T-helper 2 cell treated with Interferon-gamma antibody and Interleukin-4, amounts not matched to agents 100 ng/mL and 5 ng/mL, for 36 hours (primary cell): ENCODE measurements at regions not wholly inside any gene's neighbourhood (a gene's known extent, or its start where the extent isn't known, plus 50 kb on each side); places are given as distances from the start of the nearest gene placed in this dataset.
"Not testable (repeated sequence)": the region's sequence is repeated elsewhere in the genome, so short reads cannot be mapped to it uniquely, and the experiment has no call there.

Experiments used
- intact Hi-C: fragments of 100-400 bp; cut with micrococcal nuclease; formaldehyde crosslinking; loops from one replicate; pipeline ENCODE4 v1.15.1; 2023

DNA sequence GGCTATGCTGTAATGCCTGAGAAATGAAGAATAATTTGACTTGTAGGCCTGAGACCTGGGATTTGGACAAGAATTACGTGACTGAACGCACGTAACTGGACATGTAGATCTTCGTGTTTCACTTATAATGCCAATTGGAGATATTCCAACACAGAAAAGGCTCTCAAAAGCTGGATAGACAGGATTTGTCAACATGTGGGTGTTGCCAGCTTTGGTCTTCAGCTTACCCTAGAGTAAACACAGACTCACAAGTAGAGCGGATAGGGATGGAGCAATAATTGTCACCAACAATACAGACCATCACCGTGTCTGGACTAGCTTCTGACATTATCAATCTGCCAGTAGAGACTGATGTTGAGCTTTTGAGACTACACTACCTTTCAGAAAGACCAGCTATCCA, 1511.0 kb upstream of the ADGRL3 start:
- intact Hi-C loops = no loop called here

DNA sequence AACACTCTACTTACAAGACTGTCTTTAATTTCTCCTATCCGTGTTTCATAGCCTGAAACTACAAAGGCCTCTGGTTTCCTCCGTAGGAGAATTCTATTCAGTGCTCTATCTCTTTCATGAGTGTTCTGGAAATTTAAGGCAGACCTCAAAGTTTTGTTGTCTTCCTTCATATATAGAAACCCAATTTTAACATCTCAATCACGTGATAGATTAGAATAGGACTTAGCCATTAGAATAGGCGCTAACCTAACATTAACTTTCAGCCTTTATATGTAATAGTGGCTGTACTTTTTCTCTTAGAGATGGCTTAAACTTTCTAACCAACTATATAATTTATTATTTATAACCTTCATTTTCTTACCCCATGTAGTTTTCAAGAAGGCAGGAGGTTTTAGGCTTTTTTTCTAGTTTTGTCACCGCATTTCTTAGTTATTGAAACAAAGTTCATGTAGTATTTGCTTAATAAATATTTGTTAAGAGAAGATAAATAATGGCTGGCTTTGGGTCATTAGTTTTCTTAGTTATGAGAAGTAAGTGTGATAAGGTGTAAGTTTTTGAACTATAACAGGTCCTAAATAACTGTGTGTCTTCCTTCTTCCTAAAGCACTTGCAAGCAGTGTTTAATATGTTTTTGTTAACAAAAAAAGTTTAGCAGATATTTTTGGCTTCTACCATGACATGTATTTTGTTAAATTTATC, 1504.6 kb upstream of the ADGRL3 start:
- intact Hi-C loops = no loop called here

DNA sequence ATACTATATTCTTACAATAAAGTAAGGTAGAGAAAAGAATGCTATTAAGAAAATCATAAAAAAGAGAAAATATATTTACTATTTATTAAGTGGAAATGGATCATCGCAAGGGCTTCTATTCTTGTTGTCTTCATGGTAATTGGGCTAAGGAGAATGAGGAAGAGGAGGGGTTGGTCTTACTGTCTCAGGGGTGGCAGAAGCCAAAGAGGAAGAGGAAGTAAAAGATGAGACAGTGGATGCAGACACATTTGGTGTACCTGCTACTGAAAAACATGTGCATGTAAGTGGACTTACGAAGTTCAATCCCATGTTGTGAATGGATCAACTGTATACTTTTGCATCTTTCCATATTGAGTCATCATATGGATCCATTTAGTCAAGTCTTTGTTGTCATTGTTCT, 1502.1 kb upstream of the ADGRL3 start:
- intact Hi-C loops = no loop called here

DNA sequence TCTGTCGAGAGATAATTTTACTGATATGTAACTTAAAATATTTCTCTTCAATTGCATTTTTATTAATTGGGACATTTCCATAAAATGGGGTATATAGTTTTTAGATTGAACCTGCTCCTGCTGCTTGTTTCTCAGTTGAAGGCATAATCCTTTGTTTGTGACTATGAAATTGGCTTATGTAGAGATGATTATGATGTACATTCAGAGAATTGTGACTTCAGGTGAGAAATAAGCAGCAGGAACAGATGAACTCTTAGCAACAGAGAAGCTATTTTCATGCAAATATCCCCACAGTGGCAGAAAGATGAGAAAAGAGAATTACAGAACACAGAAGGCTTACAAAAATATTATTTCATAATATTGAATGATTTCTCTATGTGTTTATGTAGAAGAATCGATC, 1499.5 kb upstream of the ADGRL3 start:
- intact Hi-C loops = no loop called here

DNA sequence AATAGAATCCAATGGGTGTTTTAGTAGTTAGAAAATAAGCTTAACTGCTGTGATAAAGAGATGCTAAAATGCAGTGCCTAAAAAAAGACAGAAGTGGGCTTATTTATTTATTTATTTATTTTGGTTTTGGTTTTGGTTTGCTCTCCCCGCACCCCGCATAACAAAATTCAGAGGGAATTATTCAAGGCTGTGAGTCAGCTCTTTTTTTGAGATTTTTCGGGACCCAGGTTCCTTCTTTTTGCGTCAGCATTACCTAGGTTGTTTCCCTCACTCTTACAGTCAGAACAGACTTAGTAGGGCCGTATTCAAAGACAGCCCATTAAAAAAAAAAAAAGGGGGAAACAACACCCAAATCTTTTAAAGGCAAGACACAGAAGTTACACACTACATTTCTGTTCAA, 1495.5 kb upstream of the ADGRL3 start:
- intact Hi-C loops = no loop called here

DNA sequence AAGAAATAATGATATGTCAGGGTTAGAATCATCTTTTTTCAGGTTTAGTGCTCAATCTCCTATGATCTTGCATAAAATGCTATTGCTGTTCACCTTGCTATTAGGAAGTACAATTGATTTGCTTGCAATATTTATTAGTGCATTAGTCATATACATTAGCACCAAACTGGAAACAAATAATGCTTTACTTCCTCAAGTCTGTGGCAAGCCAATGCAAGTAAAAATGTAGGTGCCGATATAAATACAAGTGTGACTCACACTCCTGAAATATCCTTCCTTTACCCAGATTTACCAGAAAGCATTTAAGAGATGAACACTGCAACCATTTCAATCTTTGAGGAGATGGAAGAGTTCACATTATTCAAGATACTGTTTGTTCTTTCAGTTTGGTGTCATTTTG, 1487.7 kb upstream of the ADGRL3 start:
- intact Hi-C loops = no loop called here

DNA sequence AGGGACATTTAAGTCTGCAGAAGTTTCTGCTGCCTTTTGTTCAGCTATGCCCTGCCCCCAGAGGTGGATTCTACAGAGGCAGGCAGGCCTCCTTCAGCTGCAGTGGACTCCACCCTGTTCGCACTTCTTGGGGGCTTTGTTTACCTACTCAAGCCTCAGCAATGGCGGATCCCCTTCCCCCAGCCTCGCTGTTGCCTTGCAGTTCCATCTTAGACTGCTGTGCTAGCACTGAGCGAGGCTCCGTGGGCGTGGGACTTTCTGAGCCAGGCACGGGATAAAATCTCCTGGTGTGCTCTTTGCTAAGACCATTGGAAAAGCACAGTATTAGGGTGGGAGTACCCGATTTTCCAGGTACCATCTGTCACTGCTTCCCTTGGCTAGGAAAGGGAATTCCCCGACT, 1475.8 kb upstream of the ADGRL3 start:
- intact Hi-C loops = not testable (repeated sequence)

DNA sequence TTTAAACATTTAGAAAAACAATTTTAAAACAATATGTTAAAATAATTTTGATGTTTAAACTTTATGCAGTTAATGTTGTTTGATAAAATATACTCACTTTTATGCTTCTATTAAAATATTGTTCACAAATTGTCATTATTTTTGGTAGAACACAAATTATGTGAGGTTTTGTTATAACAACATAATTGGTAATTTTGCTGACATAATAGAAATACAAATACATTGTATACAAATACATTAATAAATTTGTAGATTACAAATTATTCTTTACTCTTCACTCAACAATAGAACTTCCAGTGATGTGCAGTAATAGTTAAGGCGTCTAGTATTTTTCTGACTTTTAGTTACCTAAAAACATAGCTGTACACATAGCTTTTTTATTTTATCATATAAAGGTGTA, 1472.4 kb upstream of the ADGRL3 start:
- intact Hi-C loops = no loop called here

DNA sequence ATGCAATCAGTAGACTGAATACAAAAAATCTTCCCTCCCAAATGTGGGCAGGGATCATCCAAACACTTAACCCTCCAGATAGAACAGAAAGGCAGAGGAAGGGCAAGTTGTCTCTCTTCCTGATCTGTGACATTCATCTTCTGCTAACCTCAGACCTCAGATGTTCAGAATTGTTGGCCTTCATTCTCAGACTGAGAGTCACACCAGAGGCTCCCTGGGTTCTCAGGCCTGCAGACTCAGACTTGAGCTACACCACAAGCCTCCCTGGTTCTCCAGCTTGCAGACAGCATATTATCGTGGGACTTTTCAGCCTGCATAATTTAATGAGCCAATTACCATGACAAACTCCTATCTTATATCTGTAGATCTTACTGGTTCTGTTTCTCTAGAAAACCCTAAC, 1471.6 kb upstream of the ADGRL3 start:
- intact Hi-C loops = no loop called here

DNA sequence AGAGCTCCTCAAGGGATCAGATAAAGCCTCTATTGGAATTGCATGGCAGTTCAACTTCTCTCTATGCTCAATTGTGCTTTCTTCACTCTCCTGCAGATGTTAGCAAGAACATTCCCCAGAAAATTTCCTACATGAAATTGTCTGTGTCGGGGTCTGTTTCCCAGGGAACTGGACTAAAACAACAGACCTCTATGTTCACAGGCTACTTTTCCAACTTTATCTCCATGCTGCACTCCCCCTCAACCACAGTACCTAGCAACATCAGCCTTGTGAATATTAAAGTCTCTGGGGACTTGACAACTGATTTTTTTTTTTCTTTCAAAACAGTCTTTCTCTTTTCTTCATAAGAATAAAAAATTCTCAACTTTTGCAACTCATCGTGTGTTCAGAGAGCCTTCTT, 1470.8 kb upstream of the ADGRL3 start:
- intact Hi-C loops = no loop called here

DNA sequence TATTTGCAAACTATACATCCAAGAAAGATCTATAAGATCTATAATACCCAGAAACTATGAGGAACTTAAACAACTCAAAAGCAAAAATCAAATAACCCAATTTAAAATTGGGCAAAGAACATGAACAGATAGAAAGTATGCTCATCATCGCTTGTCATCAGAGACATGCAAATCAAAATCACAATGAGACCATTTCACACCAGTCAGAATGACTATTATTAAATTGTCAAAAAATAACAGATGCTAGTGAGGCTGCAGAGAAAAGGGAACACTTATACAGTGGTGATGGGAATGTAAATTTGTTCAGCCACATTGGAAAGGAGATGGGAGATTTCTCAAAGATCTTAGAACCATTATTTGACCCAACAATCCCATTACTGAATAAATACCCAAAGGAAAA, 1451.7 kb upstream of the ADGRL3 start:
- intact Hi-C loops = no loop called here

DNA sequence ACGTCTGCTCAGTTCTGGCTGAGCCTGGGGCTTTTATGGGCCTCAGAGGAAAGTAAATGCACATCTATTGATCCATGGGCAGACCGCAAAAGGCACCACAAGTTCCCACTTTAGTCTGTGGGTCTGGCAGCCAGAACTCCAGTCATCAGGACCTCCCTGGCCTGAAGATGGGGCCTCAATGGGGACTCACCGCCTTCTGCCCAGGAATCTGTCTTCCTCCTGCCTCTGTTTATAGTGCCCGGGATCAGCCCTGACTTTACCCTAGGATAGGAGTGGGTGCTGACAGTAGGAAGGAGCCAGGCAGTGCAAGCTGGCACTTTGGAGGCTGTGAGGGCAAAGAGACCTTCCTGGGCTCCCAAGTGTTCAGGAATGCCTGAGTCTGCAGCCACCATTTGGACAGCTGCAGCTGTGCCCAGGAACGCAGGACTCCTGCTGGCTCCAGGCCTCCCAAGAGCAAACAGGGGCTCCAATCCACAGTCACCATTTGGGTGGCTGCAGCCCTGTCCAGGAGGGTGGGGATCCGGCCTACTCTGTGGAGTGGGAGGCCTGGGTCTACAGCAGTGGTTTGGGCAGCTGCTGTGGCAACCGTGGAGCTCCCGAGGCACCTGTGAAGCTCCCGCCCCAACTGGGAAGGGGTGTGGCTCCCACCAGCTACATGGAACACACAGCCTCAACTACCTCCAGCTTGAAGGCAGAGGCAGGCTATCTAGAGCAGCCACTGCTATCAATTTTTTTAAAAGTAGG, 1440.9 kb upstream of the ADGRL3 start:
- intact Hi-C loops = no loop called here

DNA sequence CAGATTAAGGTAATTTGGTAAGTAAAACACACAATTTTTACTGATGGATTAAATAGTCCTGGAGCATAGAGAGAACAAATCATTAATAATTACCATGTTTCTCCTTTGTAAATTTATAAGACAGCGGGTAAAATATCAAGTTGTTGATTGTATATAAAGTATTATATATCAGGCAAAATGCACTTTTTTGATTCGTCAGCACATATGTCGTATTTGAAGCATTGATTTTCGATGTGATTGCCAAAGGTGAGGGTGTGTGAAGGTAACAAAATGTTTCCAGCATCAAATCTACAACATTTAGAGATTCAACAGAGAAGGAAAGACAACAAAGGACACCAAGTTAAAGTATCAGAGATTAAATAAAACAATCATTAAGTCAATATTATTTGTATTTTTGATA, 1437.8 kb upstream of the ADGRL3 start:
- intact Hi-C loops = no loop called here

DNA sequence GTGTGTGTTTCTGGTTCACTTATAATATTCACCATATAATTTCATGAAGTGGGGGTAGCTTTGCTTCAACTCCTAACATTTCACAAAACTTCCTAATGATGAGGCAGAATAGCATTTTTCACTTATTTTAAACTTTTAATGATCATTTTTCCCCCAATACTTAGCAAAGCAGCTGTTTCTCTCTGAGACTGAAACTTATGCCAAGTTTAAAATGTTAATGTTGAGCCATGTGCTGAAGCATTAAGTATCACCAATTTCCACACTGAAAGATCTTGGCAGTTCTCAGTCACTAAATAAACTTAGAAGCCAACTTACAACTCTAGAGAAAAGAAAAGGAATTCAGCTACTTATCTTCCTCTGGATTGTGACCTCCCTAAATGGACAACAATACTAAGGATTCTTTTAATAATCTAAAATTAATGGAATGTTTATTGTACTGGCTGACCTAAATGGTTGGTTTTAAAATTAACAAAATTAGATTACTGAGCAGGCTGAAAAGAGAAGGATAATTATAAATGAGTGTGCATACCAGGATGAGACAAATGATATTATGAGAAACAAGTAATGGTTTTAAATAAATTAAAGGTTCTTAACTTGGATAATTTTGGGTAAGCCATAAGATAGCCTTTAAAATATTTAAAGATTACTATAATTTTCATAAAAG, 1429.4 kb upstream of the ADGRL3 start:
- intact Hi-C loops = no loop called here

DNA sequence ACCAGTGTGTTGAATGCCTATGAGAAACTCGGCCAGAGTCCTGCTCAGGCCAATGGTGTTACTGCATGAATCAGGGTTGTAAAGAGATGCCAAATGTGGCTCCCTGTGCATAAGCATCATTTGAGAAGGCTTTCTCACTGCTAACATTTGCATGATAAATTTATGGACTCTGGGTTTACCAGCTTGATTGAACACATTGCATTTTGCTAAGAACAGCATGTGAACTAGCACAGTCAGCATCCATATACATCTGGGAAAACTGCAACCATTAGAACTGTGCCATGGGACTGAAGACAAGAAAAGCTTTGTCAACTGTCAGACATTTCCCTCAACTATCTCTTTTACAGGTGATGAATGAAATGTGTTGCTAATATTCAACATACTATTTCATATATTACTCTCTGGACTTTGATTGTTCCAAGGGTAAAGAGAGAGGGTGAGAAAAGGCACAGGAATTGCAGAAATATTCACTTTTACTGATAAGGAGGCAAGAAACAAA, 1427.4 kb upstream of the ADGRL3 start:
- intact Hi-C loops = no loop called here

DNA sequence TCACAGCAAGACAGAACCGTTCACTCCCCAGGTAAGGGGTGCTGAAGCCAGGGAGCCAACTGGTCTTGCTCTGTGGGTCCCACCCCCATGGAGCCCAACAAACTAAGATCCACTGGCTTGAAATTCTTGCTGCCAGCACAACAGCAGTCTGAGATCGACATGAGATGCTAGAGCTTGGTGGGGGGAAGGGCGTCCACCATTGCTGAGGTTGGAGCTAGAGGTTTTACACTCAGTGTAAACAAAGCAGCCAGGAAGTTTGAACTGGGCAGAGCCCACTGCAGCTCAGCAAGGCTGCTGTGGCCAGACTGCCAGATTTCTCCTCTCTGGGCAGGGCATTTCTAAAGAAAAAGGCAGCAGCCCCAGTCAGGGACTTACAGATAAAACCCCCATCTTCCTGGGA, 1419.9 kb upstream of the ADGRL3 start:
- intact Hi-C loops = not testable (repeated sequence)

DNA sequence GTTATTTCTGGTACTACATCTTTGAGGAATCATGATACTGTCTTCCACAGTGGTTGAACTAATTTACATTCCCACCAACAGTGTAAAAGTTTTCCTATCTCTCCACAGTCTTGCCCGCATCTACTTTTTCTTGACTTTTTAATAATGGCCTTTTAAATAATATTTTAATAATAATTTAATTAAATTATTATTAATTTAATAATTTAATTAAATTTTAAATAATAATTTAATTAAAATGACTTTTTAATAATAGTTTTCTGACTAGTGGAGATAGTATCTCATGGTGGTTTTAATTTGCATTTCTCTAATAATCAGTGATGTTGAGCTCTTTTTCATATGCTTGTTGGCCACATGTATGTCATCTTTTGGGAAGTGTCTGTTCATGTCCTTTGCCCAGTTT, 1395.0 kb upstream of the ADGRL3 start:
- intact Hi-C loops = no loop called here

DNA sequence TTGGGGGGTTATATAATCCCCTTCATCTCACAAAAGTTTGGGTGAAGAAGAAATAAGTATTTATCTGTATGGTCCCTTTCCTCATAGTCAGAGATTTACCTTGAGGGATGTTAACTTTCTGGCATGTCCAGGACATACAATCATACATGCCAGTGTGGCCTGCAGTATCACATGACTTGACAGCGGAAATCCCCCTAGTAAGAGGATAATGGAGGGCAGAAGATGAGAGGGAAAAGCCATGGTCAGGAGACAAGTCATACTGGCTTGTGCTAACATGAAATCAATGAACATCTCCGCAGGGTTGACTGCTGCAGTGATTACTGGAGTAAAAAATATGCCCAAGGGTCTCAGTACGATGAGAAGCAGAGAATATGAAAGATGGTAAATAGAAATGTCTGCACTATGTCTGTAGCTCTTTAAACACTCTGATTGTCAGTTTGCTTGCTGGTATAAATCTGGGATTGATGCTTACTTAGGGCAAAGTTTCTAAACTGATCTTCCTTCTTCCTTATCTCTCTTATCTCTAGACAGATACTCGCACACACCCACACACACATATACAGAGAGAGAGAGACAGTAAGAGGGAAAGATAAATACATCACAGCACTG, 1385.6 kb upstream of the ADGRL3 start:
- intact Hi-C loops = no loop called here

DNA sequence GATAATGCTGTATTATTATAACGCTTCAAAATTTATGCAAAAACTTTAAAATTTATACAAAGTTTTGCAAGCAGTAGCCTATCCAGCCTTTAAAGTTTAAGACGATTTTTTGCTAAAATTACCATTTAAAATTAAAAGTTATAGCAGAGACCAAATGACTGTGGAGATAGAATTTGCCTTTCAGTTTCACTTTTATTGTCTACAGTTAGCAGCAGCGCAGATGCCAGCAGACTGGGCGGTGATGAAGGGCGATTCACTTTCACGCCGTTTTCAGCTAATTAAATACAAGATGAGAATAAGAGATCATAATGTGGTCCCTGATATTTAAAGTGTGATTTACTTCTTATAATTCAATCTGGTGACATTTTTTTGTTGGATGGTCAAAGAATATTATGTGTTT, 1381.5 kb upstream of the ADGRL3 start:
- intact Hi-C loops = no loop called here

DNA sequence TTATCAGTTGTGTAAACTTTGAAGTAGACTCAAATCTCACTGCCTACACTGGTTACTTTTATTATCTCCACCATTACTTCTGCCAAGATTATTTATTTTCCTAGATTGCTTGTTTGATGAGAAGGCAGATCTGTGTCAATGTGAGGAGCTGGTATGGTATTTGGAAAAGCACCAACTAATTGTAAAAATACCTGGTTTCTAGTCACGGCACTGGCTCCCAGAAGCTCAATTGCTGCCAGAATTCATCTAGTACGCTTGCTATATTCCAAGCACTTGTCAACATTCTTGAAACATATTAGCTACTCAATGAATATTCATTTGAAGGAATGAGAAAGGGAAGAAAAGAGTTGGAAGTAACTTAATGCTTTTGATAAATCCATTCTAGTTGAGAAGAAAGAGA, 1376.8 kb upstream of the ADGRL3 start:
- intact Hi-C loops = no loop called here

DNA sequence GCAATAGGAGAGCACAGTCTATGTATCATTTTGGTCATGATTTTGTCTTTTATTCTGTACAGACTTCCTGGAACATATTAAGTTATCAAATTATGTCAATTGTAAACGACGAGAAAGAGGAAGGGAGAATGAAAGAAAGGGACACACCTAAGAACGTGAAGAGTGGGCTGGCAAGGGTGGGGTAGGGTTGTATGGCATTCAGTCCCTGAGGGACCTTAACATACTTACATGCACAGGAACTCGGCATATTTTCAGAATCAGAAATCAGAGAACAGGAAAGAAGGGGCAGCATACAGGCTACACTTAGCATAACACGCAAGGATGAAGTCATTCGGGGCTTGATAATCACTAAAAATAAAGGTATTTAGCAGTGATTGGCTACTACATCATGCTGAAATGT, 1375.0 kb upstream of the ADGRL3 start:
- intact Hi-C loops = no loop called here

DNA sequence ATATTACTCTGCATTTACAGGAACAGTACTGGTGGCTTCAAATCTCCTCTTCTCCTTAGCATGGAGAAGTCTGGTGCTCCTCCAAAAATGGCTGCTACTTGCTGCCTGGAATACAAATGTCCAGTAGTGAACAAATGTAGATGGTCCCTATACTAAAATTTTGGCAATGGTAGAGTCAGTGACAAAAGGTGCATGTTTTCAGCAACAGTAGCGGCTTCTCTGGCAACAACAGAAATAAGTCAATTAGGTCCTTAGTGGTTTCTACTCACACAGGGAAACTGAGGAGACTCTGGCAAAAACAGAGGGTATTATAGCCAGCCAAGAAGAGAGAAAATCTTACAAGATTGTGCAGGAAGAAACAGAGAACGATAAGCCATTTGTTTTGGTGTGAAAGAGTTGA, 1368.4 kb upstream of the ADGRL3 start:
- intact Hi-C loops = no loop called here
